T-cell (primary cell): ENCODE measurements at regions not wholly inside any gene's neighbourhood (a gene's known extent, or its start where the extent isn't known, plus 50 kb on each side); places are given as distances from the start of the nearest gene placed in this dataset.

ENCODE experiments used
- ATAC-seq, 4 experiments: fragments of 200-7000 bp in 3 of 4; fragments of 150-1000 bp in 1 of 4; cut with Tn5 transposase; replicated peaks in 1 of 4; 1 replicate in 3 of 4; 2 replicates in 1 of 4; pipeline ENCODE4 v1.10.0; 2021; ENCODE audit warnings: moderate library complexity in 3 of 4, mild to moderate bottlenecking in 2 of 4, moderate number of reproducible peaks in 1 of 4
- CTCF ChIA-PET, 2 donors: fragments of 300-600 bp; sonication (Branson Sonifier 250); formaldehyde crosslinking; loops; one replicate each; lab custom pipeline; 2022; ENCODE audit warnings: antibody characterized with exemption in 2 of 2; lab: Charles Lee
- POLR2A ChIA-PET, 2 donors: fragments of 300-600 bp; sonication (Branson Sonifier 250); formaldehyde crosslinking; loops; one replicate each; lab custom pipeline; 2022; ENCODE audit warnings: antibody characterized with exemption in 2 of 2; lab: Charles Lee
- DNase-seq, 35 experiments: peaks; one replicate each; pipeline versions ENCODE4 v3.0.0 to v3.0.0-alpha.2; 2013 to 2023
- H3K27ac ChIP-seq: one replicate; pipeline ENCODE4 v1.5.1; 2013; ENCODE audit warnings: low read length
- H3K27me3 ChIP-seq, 2 experiments: replicated peaks in 1 of 2; 1 replicate in 1 of 2; 2 replicates in 1 of 2; pipeline versions ENCODE4 v1.6.1 to v1.7.0; 2013; ENCODE audit warnings: low read length in 1 of 2, mixed read lengths in 1 of 2; ENCODE audit not compliant: control insufficient read depth in 2 of 2, insufficient read depth in 2 of 2; ENCODE audit errors: extremely low read depth in 1 of 2
- H3K36me3 ChIP-seq, 2 donors: 1 replicate in 1 of 2; 2 replicates in 1 of 2; pipeline versions ENCODE4 v1.6.1 to v1.7.0; 2013; ENCODE audit warnings: low read length in 1 of 2; ENCODE audit not compliant: control insufficient read depth in 2 of 2, insufficient read depth in 1 of 2; ENCODE audit errors: extremely low read depth in 1 of 2
- H3K4me1 ChIP-seq, 2 experiments: 1 replicate in 1 of 2; 2 replicates in 1 of 2; pipeline versions ENCODE4 v1.6.1 to v1.7.0; 2013; ENCODE audit warnings: low read length in 2 of 2, mixed read lengths in 1 of 2; ENCODE audit not compliant: insufficient read depth in 2 of 2, control insufficient read depth in 1 of 2; ENCODE audit errors: extremely low read depth in 1 of 2
- H3K4me3 ChIP-seq, 2 donors: 1 replicate in 1 of 2; 2 replicates in 1 of 2; pipeline versions ENCODE4 v1.5.1 to v1.7.0; 2013; ENCODE audit warnings: mild to moderate bottlenecking in 2 of 2, low read length in 1 of 2, moderate library complexity in 1 of 2; ENCODE audit not compliant: control insufficient read depth in 1 of 2; ENCODE audit errors: extremely low read depth in 1 of 2
- H3K9me3 ChIP-seq: 2 replicates; pipeline ENCODE4 v1.7.0; 2013
- H3K27ac Mint-ChIP-seq, 2 donors: one replicate each; pipeline ENCODE4 v1.8.0; 2020 to 2021; ENCODE audit warnings: mild to moderate bottlenecking in 2 of 2, mixed read lengths in 2 of 2
- H3K27me3 Mint-ChIP-seq, 2 donors: one replicate each; pipeline ENCODE4 v1.8.0; 2021 to 2022; ENCODE audit warnings: mixed read lengths in 2 of 2
- H3K36me3 Mint-ChIP-seq: one replicate; pipeline ENCODE4 v1.8.0; 2021; ENCODE audit warnings: mixed read lengths
- H3K4me1 Mint-ChIP-seq, 3 donors: one replicate each; pipeline ENCODE4 v1.8.0; 2020 to 2022; ENCODE audit warnings: mixed read lengths in 3 of 3, mild to moderate bottlenecking in 1 of 3
- H3K4me3 Mint-ChIP-seq, 3 donors: one replicate each; pipeline ENCODE4 v1.8.0; 2020 to 2022; ENCODE audit warnings: mild to moderate bottlenecking in 3 of 3, mixed read lengths in 3 of 3, moderate library complexity in 3 of 3
- H3K9me3 Mint-ChIP-seq, 3 donors: one replicate each; pipeline ENCODE4 v1.8.0; 2020 to 2022; ENCODE audit warnings: mixed read lengths in 3 of 3
- WGBS: methylation state at CpG from one replicate; pipeline ENCODE4 v1.1.5; 2013; ENCODE audit warnings: missing lambda C conversion rate; ENCODE audit not compliant: insufficient coverage; 5-methylcytosine and 5-hydroxymethylcytosine counted together

GRCh38 chr5:3335301-3335700 lies 260.3 kb upstream of the IRX1 start:
- no peaks in the 10 kb centered on the region for H3K36me3 Mint-ChIP-seq
- Histone ChIP-seq H3K4me3 (no peak overlapping the region), H3K9me3 (no peaks in the 10 kb centered on the region), H3K27me3 (no peaks in the 10 kb centered on the region), H3K4me1 (no peaks in the 10 kb centered on the region), H3K36me3 (no peaks in the 10 kb centered on the region), H3K27ac (no peak overlapping the region)
- CTCF ChIA-PET = no interaction called here
- no peaks in the 10 kb centered on the region for H3K4me1 Mint-ChIP-seq
- ATAC-seq (no peak), DNase-seq (no peak)
- H3K9me3 Mint-ChIP-seq = peaks cover 1 to 4% (median 4%) of the 10 kb centered on the region in 3 donors
- H3K27me3 Mint-ChIP-seq = no peaks in the 10 kb centered on the region
- no peak overlapping the region for H3K27ac Mint-ChIP-seq
- 78% methylated on average over 7 of the region's 12 CpGs for WGBS
- no peak overlapping the region for H3K4me3 Mint-ChIP-seq
- POLR2A ChIA-PET = no interaction called here

- peaks cover 0 to 3% of the 10 kb centered on the region in 2 experiments for H3K27me3 ChIP-seq
- no peaks in the 10 kb centered on the region for H3K36me3 Mint-ChIP-seq
- no peak overlapping the region for H3K4me3 Mint-ChIP-seq
- no peaks in the 10 kb centered on the region for H3K4me1 Mint-ChIP-seq
- DNase-seq (no peak), ATAC-seq (no peak)
- no peaks in the 10 kb centered on the region for H3K36me3 ChIP-seq
- H3K4me3 ChIP-seq = no peak overlapping the region
- no peaks in the 10 kb centered on the region for H3K4me1 ChIP-seq
- no peak overlapping the region for H3K27ac Mint-ChIP-seq
- H3K27me3 Mint-ChIP-seq = no peaks in the 10 kb centered on the region
- ChIA-PET CTCF (no interaction called here), POLR2A (no interaction called here)
- no peak overlapping the region for H3K27ac ChIP-seq
- H3K9me3 ChIP-seq = no peaks in the 10 kb centered on the region
- peaks cover 0 to 4% (median under 1%) of the 10 kb centered on the region in 3 donors for H3K9me3 Mint-ChIP-seq
- 82% methylated on average over 3 of the region's 8 CpGs for WGBS
These were observed 261.8 kb upstream of the IRX1 start for GRCh38 chr5:3333836-3334235.

GRCh38 chr5:3333105-3333504 lies 262.5 kb upstream of the IRX1 start:
- Mint-ChIP-seq H3K4me1 (no peaks in the 10 kb centered on the region), H3K4me3 (no peak overlapping the region), H3K9me3 (peaks cover 0 to 4% (median 0%) of the 10 kb centered on the region in 3 donors), H3K27me3 (no peaks in the 10 kb centered on the region), H3K27ac (no peak overlapping the region), H3K36me3 (no peaks in the 10 kb centered on the region)
- ATAC-seq = no peak
- 84% methylated on average over 9 of the region's 9 CpGs for WGBS
- Histone ChIP-seq H3K27me3 (peaks cover 0 to 3% of the 10 kb centered on the region in 2 experiments), H3K4me3 (no peak overlapping the region), H3K36me3 (no peaks in the 10 kb centered on the region), H3K4me1 (no peaks in the 10 kb centered on the region), H3K9me3 (no peaks in the 10 kb centered on the region), H3K27ac (no peak overlapping the region)
- POLR2A ChIA-PET = no interaction called here
- CTCF ChIA-PET = no interaction called here
- no peak for DNase-seq

- Mint-ChIP-seq H3K27me3 (no peaks in the 10 kb centered on the region), H3K4me3 (no peak overlapping the region), H3K36me3 (no peaks in the 10 kb centered on the region), H3K4me1 (no peaks in the 10 kb centered on the region), H3K27ac (no peak overlapping the region), H3K9me3 (peaks cover 0 to 4% (median 0%) of the 10 kb centered on the region in 3 donors)
- Histone ChIP-seq H3K36me3 (no peaks in the 10 kb centered on the region), H3K4me3 (no peak overlapping the region), H3K27me3 (peaks cover 0 to 3% of the 10 kb centered on the region in 2 experiments), H3K27ac (no peak overlapping the region), H3K4me1 (no peaks in the 10 kb centered on the region), H3K9me3 (no peaks in the 10 kb centered on the region)
- 90% methylated on average over 6 of the region's 6 CpGs for WGBS
- ChIA-PET POLR2A (no interaction called here), CTCF (no interaction called here)
- DNase-seq (no peak), ATAC-seq (no peak)
These were observed 263.8 kb upstream of the IRX1 start for GRCh38 chr5:3331819-3332218.

- no peaks in the 10 kb centered on the region for H3K36me3 Mint-ChIP-seq
- H3K27ac Mint-ChIP-seq = no peak overlapping the region
- no peaks in the 10 kb centered on the region for H3K4me1 Mint-ChIP-seq
- H3K27me3 ChIP-seq = peaks cover 0 to 3% of the 10 kb centered on the region in 2 experiments
- H3K36me3 ChIP-seq = no peaks in the 10 kb centered on the region
- POLR2A ChIA-PET = no interaction called here
- peaks cover 0 to 4% (median 4%) of the 10 kb centered on the region in 3 donors for H3K9me3 Mint-ChIP-seq
- CTCF ChIA-PET = no interaction called here
- no peak overlapping the region for H3K27ac ChIP-seq
- no peaks in the 10 kb centered on the region for H3K9me3 ChIP-seq
- 74% methylated on average over 4 of the region's 6 CpGs for WGBS
- H3K4me1 ChIP-seq = no peaks in the 10 kb centered on the region
- no peaks in the 10 kb centered on the region for H3K27me3 Mint-ChIP-seq
- no peak overlapping the region for H3K4me3 Mint-ChIP-seq
- no peak overlapping the region for H3K4me3 ChIP-seq
- ATAC-seq (no peak), DNase-seq (no peak)
These were observed 265.2 kb upstream of the IRX1 start for GRCh38 chr5:3330442-3330841.

- H3K4me3 ChIP-seq = no peak overlapping the region
- H3K36me3 Mint-ChIP-seq = no peaks in the 10 kb centered on the region
- no peaks in the 10 kb centered on the region for H3K4me1 Mint-ChIP-seq
- POLR2A ChIA-PET = no interaction called here
- no peaks in the 10 kb centered on the region for H3K4me1 ChIP-seq
- H3K27me3 Mint-ChIP-seq = no peaks in the 10 kb centered on the region
- H3K4me3 Mint-ChIP-seq = no peak overlapping the region
- ATAC-seq = no peak
- no peaks in the 10 kb centered on the region for H3K9me3 ChIP-seq
- no peak for DNase-seq
- CTCF ChIA-PET = no interaction called here
- WGBS = 87% methylated on average over 3 of the region's 4 CpGs
- H3K27ac ChIP-seq = no peak overlapping the region
- H3K27me3 ChIP-seq = peaks cover 0 to 3% of the 10 kb centered on the region in 2 experiments
- H3K27ac Mint-ChIP-seq = no peak overlapping the region
- H3K36me3 ChIP-seq = no peaks in the 10 kb centered on the region
- peaks cover 3 to 5% (median 4%) of the 10 kb centered on the region in 3 donors for H3K9me3 Mint-ChIP-seq
These were observed 266.2 kb upstream of the IRX1 start for GRCh38 chr5:3329427-3329826.

GRCh38 chr5:3326841-3327232 lies 268.8 kb upstream of the IRX1 start:
- no peak for ATAC-seq
- H3K27ac ChIP-seq = no peak overlapping the region

More at GRCh38 chr5:3326841-3327232, 268.8 kb upstream of the IRX1 start:
- H3K27ac Mint-ChIP-seq = no peak overlapping the region
- H3K9me3 Mint-ChIP-seq = peaks cover 3 to 5% (median 4%) of the 10 kb centered on the region in 3 donors
- no peaks in the 10 kb centered on the region for H3K4me1 ChIP-seq
- H3K27me3 ChIP-seq = peaks cover 0 to 3% of the 10 kb centered on the region in 2 experiments
- no peak overlapping the region for H3K4me3 Mint-ChIP-seq
- no peaks in the 10 kb centered on the region for H3K27me3 Mint-ChIP-seq
- H3K36me3 ChIP-seq = no peaks in the 10 kb centered on the region
- no peak for DNase-seq
- no peaks in the 10 kb centered on the region for H3K9me3 ChIP-seq
- H3K4me3 ChIP-seq = no peak overlapping the region
- 79% methylated on average over 7 of the region's 9 CpGs for WGBS
- no peaks in the 10 kb centered on the region for H3K36me3 Mint-ChIP-seq
- ChIA-PET POLR2A (no interaction called here), CTCF (no interaction called here)
- no peaks in the 10 kb centered on the region for H3K4me1 Mint-ChIP-seq
